Tongue (tissue), 1 donor: ENCODE measurements at regions not wholly inside any gene's neighbourhood (a gene's known extent, or its start where the extent isn't known, plus 50 kb on each side); places are given as distances from the start of the nearest gene placed in this dataset.
A peak's percentile ranks its signal among the peaks of the same experiment; 100 is the strongest.

ENCODE experiments used
- DNase-seq: peaks from one replicate; pipeline ENCODE4 v3.0.0-alpha.2; 2015

DNA sequence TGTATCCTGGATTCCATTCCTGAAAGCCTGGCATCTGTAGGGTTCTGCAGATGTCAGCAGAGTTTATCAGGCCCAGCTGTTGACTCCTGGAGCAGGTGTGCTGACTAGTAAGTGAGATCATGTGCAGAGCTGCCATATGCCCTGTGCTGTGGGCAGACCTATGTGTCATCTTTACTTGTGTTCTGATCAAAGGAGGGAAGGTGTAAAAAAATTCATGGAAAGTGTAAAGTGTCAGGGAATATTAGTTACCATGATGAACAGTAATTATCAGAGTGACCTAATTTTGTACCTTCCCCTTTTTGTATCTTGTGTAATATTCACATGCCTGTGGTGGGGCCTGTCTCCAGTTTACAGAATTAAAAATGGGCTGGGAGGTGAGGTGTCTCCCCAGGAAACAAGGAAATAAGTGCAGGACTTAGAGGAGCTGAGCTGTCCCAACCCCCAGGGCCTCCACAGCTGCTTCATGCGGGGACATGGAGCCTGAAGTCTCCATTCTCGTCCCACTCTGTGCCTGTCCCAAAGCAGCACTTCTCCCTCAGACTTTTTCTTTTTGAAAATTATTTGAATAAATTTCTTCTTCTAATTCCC, 148.2 kb upstream of the GGTLC1 start:
- DNase-seq: no peak

GRCh38 chr20:24135781-24136180, 147.2 kb upstream of the GGTLC1 start:
- DNase-seq: no peak

DNA sequence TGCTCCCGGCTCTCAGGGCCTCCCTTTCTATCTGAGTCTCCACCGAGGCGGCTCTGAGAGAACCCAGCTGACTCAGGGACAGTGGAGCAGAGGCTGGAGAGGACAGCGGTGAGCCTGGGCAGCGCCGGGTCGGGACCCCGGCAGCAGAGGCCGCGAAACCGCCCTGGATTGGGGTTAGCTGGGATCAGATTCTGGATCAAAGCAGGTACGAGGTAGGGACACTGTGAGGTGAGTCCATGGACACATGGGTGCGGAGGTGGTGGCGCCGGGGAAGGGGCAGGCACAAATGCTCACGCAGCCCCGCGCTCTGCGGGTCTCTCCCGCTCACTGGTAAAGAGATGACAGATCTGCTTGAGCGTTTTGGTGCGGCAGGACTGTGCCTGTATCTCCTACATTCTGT, 146.4 kb upstream of the GGTLC1 start:
- DNase-seq: no peak

- DNase-seq: no peak
Measured at GRCh38 chr20:24134284-24134683, 145.7 kb upstream of the GGTLC1 start.

DNA sequence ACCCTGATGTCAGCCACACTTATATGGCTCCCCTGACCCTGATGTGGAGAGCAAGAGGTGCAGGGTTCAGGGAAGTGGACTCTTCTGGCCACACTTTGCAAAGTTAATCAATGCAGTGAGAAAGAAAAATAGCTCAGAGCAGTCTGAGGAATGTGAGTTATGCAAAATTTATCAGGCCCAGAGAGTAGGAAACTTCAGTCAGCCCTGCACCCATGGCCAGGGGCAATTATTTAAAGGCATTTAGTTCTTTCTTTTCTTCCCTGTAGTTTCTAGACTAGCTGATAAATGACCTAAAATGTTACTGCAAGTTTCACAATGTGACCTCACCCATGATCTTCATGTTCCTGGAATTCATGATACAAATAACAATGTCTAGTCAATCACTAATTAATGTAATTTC, 143.7 kb upstream of the GGTLC1 start:
- no peak for DNase-seq

GRCh38 chr20:24131684-24132083, 143.1 kb upstream of the GGTLC1 start:
- no peak for DNase-seq

- no peak for DNase-seq
Measured at GRCh38 chr20:24131281-24131680, 142.7 kb upstream of the GGTLC1 start.

- DNase-seq: no peak
Measured at GRCh38 chr20:24129641-24130040, 141.1 kb upstream of the GGTLC1 start.

GRCh38 chr20:24124951-24125650, 136.5 kb upstream of the GGTLC1 start:
- no peak for DNase-seq

DNA sequence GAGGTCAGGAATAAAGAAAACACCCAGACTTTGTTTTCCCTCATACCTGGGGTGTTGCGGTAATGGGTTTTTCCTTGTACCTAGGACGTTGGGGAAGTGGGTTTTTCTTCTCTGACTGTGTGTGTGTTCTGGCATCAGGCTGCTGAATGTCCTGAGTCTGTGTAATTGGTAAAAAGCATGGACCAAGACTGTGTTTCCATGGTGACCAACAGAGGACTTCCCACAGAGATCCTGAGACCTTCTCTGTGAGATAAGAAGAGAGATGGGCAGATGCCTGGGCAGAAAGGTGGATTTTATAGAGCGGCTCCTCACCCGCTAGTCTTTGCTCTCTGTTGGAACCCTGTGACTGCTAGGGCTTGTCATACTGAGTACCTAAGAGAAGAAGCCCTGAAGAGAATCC, 135.4 kb upstream of the GGTLC1 start:
- no peak for DNase-seq

DNA sequence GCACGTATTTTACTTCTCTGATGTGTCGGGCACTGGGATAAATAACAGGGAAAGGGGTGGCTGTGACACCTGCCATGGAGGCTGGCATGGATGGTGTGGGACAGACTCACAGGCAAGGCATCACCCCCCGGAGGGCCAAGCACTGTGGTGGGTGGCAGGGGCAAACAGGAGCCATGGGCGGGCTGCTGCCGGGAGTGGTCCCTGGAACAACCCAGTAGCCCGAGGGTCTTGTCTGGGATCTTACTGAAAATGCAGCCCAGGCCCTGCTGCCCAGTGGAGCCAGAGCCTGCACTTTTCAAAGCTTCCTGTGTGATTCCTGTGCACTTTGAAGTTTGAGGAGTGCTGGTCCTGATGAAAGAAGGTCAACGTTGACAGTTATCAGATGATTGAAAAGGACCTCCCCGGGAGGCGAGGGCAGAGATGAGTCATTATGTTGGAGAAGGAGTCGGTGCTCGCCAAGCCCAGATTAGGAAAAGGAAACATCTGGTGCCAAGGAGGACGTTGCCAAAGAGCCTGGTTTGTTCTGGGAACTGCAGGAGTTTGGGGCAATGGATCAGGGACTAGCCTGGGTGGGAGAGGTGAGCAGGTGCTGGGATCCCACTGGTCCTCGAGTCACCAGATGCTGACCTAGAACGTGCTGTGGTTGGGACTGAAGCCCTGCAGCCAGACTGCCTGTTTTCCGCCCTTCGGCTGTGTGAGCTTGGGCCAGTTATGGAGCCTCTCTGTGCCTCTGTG, 130.0 kb upstream of the GGTLC1 start:
- DNase-seq: peak; percentile 59

DNA sequence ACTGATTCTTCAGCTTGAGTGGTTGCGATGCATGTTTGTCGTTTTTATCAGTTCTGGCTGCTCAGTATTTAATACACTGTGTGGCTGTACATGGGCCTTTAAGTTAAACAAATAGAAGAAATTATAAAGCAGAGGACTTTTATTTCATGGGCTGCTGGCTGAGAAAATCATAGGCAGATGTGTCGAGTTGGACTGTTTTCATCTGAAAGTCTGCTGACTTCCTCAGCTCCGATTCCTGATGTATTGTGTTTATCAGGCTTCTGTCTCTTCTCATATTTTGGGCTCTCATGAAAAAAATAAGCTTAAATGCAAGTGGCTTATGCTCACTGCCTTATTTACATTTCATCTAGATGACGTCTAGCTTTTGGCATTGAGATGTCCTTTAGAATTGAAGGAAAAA, 129.5 kb upstream of the GGTLC1 start:
- peak; percentile 85 for DNase-seq

GRCh38 chr20:24117383-24117782, 128.8 kb upstream of the GGTLC1 start:
- no peak for DNase-seq

- no peak for DNase-seq
Measured at GRCh38 chr20:24116611-24117010, 128.0 kb upstream of the GGTLC1 start.

- DNase-seq: no peak
Measured at GRCh38 chr20:24112360-24112759, 123.8 kb upstream of the GGTLC1 start.

DNA sequence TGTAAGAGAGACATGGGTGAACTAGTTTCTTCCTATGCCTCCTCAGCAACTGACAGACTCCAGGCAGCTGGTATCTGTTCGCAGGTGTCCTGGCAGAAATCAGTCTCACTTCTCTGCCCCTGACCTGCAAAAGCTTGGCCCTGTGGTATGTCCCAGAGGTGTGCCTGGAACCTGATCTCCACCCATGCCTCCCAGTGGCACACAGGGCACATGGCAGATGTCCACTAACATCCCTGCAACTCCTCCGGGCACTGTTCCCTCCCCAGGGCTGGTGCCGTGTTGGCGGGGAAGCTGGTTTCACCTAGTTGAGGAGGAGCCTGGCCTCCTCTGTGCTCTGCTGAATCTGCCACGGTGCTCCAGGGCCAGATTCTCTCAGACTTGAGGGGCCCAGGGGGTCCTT, 123.3 kb upstream of the GGTLC1 start:
- DNase-seq: no peak

DNA sequence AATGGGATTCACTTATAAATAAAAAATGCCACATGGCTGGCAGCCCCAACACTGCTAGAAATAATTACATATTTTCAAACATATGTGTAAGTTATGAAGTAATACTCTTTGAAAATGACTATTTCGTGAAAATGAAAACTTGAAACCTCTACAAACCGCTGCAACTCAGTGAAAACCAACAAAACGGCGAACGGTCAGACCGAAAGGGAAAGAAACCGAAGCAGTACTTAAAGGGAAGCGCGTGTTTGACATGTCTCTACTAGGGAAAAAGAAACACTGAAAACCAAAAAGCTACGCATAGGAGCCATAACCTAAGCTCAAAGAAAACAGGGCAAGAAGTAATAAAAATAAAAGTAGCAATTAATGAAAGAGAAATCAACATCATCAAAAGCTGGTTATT, 121.0 kb upstream of the GGTLC1 start:
- no peak for DNase-seq

- no peak for DNase-seq
Measured at GRCh38 chr20:24109008-24109407, 120.4 kb upstream of the GGTLC1 start.

DNA sequence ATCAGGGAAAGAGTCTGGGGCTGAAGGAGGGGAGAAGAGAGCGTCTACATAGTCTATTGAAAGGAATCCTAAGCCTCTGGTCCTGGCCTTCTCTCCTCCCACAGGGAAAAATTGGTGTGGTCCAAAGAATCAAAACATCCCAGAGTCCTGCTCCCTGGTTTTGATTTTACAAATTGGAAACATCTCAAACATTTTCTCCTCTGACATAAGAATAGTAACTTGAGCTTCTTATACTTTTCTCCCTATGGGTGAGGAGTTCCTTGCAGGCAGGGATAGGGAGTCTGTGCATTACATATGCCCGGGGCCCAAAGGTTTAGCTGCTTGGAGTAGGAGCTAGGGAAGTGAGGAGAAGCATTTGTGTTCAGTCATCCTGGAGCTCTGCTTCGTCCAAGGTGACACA, 120.0 kb upstream of the GGTLC1 start:
- DNase-seq: no peak

DNA sequence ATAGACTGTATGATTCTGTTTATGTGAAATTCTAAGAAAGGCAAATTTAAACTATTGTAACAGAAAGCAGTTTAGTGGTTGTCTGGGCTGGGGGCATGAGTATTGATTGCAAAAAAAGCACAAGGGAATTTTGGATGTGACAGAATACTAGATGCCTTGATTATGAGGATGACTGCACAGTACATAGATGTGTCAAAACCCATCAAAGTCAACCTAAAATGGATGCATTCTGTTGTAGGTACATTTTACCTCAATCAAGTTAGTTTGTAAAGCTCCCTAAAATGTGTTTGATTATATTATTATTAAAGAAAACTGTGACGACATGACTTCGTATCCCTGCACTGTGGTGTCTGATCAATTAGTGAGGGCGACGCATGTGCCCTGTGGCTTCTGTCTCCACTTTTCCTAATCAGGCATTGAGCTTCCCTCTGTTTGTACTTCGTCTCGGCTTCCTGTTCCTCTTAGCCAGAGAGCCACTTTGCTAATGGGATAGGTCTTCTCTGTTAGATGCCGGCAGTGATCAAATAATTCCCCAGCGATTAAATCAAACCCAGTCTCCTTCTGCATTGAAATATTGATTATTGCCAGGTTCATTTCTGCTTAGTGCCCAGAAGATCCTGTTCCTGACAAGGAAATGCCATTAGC, 118.3 kb upstream of the GGTLC1 start:
- DNase-seq: no peak

- no peak for DNase-seq
Measured at GRCh38 chr20:24106150-24106800, 117.7 kb upstream of the GGTLC1 start.

DNA sequence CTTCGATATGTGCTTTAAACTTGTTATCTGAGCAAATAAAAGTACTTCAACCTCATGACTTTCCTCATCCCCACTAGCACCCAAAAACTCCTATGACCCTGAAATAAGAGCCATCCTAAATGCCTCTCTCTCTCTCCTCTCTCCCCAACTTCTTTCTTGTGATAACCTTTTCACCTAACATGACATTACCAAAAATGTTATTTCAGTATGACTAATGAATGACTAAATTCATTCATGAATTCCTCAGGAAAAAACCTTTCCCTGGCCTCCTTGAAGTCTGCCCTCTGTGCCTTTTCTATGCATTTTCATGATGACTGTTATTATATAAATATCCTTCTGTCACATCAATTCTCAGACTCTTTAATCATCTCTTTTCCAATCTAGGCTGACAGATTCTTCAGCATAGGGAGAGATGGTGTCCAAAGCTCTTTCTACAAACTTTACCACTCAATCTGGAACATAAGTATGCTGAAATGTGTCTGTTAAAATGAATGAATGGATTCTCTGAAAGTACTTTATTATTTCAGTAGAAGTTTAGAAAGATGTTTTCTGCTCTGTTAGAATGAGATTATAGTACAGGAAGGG, 114.3 kb upstream of the GGTLC1 start:
- DNase-seq: no peak
